HG03460 (cell line): ENCODE measurements at regions not wholly inside any gene's neighbourhood (a gene's known extent, or its start where the extent isn't known, plus 50 kb on each side); places are given as distances from the start of the nearest gene placed in this dataset.
"Not testable (repeated sequence)": the region's sequence is repeated elsewhere in the genome, so short reads cannot be mapped to it uniquely, and the experiment has no call there.

ENCODE experiments used
- ATAC-seq: cut with Tn5 transposase; IDR thresholded peaks from one replicate; pipeline ENCODE4 v1.9.1; 2021; ENCODE audit not compliant: unreplicated experiment

GRCh38 chr3:104412608-104413580, 953.8 kb upstream of the ALCAM start:
- ATAC-seq = no peak

DNA sequence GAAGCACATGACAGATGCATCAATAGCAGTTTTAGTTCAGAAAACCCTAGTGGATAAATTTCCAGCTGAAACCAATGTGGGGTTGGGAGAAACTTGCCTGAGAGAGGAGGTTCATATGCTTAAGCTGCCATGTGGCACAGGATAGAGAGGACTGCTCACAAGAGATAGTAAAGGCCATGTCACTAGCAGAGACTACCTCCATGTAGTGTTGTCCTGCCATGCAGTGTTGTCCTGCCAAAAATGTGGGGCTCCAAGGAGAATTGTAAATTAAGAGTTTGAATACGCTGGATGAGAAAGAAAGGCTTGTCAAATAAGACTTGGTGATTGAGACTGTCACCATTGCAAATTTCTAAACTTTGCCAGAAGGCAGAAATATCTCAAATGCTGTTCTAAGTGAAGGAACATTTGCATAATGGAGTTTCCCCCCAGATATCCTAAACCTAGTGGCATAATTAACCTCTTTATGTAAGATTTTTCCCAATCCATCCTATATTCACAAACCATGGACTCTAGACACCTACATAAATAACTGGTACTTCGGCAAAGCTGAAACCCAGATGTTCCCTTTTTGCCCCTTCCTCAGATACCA, 938.3 kb upstream of the ALCAM start:
- ATAC-seq = no peak

DNA sequence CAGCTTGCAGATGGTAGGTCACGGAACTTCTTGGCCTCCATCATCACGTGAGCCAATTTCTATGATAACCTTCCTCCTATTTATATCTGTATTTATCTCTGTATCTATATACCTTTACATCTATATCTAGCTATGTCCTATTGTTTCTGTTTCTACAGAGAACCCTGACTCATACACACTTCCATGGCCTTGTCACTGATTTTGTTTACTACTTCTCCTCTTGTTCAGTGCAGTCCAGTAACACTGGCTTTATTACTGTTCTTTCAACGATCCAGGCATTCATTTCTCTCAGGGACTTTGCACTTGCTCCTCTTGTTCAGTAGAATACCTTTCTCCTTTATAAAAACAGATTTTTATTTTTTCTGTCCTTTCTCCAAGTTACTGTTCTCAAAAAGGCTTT, 937.0 kb upstream of the ALCAM start:
- no peak for ATAC-seq

GRCh38 chr3:104436506-104436905, 930.2 kb upstream of the ALCAM start:
- no peak for ATAC-seq

- ATAC-seq = no peak
These were observed 929.5 kb upstream of the ALCAM start for GRCh38 chr3:104437131-104437750.

- no peak for ATAC-seq
These were observed 928.8 kb upstream of the ALCAM start for GRCh38 chr3:104437891-104438290.

- no peak for ATAC-seq
These were observed 928.0 kb upstream of the ALCAM start for GRCh38 chr3:104438706-104439105.

DNA sequence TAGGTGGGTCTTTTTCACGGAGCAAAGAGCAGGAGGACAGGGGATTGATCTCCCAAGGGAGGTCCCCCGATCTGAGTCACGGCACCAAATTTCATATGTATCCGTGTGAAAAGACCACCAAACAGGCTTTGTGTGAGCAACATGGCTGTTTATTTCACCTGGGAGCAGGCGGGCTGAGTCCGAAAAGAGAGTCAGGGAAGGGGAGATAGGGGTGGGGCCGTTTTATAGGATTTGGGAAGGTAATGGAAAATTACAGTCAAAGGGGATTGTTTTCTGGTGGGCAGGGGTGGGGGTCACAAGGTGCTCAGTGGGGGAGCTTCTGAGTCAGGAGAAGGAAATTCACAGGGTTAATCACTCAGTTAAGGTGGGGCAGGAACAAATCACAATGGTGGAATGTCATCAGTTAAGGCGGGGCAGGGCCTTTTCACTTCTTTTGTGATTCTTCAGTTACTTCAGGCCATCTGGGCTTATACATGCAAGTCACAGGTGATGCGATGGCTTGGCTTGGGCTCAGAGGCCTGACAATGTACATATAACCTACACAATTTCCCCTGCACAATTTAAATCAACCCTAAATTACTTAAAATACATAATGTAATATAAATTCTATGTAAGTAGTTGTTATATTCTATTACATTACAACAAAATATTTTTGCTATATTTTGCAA, 921.3 kb upstream of the ALCAM start:
- ATAC-seq = not testable (repeated sequence)

GRCh38 chr3:104447681-104448080, 919.0 kb upstream of the ALCAM start:
- ATAC-seq = no peak

DNA sequence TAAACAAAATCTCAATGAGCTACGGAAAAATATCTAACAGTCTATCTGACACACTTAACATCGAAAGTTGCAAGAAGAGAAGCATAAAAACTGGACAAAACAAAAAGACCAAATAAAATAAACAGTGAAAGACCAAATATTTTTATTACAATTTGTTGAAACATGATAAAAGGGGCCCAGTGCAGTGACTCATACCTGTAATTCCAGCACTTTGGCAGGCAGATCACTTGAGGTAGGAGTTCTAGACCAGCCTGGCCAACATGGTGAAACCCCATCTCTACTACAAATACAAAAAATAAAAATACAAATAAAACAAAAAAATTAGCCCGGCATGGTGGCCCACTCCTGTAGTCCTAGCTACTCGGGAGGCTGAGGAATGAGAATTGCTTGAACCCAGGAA, 914.0 kb upstream of the ALCAM start:
- no peak for ATAC-seq

DNA sequence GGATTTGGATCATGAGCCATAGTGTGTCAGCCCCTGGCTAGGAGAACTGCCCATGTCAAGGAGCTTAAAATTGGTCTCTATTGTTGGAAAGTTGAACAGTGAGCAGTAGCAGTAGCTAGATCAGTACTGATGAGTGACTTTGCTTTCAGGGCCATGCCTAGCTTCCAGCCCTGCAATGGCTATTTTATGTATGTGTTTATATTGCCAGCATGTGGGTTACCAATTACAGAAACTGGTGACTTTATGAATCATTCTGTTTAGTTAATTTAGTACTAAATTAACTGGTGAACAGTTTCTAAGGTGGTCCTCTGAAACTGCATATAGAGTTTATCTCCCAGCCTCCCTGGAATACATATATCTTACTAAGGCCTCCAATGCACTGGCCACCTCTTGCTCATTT, 908.1 kb upstream of the ALCAM start:
- ATAC-seq = no peak

- ATAC-seq = peak; percentile 55
These were observed 906.0 kb upstream of the ALCAM start for GRCh38 chr3:104460477-104461406.

- no peak for ATAC-seq
These were observed 905.3 kb upstream of the ALCAM start for GRCh38 chr3:104461431-104461830.

- ATAC-seq = no peak
These were observed 894.5 kb upstream of the ALCAM start for GRCh38 chr3:104472221-104472620.

- no peak for ATAC-seq
These were observed 892.7 kb upstream of the ALCAM start for GRCh38 chr3:104474011-104474410.

GRCh38 chr3:104503022-104503421, 863.7 kb upstream of the ALCAM start:
- ATAC-seq = no peak

GRCh38 chr3:104510131-104510849, 856.4 kb upstream of the ALCAM start:
- no peak for ATAC-seq

GRCh38 chr3:104514371-104514770, 852.3 kb upstream of the ALCAM start:
- no peak for ATAC-seq

- ATAC-seq = no peak
These were observed 851.9 kb upstream of the ALCAM start for GRCh38 chr3:104514776-104515175.

DNA sequence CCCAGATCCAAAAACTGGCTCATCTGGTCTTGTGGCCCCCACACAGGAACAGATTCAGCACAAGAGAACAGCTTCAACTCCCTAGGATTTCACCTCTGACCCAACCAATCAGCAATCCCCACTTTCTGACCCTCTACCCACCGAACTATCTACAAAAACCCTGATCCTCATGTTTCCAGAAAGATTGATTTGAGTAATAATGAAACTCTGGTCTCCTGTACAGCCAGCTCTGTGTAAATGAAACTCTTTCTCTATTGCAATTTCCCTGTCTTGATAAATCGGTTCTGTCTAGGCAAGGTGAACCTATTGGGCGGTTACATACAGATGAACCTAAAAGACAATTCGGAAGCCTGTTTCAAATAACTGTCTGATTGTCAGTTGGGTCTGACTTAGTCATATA, 847.6 kb upstream of the ALCAM start:
- ATAC-seq = no peak
